T-helper 22 cell (primary cell): ENCODE measurements at regions not wholly inside any gene's neighbourhood (a gene's known extent, or its start where the extent isn't known, plus 50 kb on each side); places are given as distances from the start of the nearest gene placed in this dataset.
"Not testable (repeated sequence)": the region's sequence is repeated elsewhere in the genome, so short reads cannot be mapped to it uniquely, and the experiment has no call there.

Experiments
- DNase-seq: peaks from one replicate; pipeline ENCODE4 v3.0.0-alpha.2; 2020; ENCODE audit warnings: low read depth

DNA sequence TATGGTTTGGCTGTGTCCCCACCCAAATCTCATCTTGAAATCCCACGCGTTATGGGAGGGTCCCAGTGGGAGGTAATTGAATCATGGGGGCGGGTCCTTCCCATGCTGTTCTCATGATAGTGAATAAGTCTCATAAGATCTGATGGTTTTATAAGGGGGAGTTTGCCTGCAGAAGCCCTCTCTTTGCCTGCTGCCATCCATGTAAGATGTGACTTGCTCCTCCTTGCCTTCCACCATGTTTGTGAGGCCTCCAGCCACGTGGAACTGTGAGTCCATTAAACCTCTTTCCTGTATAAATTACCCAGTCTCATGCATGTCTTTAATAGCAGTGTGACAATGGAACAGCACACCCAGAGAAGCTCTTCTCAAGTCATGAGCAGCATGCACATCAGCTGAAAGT, 119.1 kb upstream of the CARD11 start:
- not testable (repeated sequence) for DNase-seq

DNA sequence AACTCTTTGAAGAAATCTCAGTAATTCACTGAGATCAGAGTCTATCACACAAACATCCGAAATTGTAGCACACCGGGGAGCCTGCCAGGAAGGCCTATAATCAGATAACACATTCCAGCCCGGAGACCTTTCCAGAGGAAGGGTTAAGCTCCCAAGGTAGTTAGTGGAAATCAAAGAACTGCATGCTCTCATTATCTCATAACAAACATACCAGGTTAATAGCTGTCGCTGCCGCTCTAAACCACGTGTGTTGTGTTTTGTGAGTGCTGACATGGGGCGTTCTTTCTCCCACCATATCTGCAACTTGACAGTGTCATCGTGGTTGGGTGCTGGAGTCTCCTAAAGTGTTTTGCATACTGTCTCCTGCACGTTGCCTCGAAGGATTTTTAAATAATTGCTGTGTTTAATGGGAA, 120.7 kb upstream of the CARD11 start:
- DNase-seq: no peak

DNA sequence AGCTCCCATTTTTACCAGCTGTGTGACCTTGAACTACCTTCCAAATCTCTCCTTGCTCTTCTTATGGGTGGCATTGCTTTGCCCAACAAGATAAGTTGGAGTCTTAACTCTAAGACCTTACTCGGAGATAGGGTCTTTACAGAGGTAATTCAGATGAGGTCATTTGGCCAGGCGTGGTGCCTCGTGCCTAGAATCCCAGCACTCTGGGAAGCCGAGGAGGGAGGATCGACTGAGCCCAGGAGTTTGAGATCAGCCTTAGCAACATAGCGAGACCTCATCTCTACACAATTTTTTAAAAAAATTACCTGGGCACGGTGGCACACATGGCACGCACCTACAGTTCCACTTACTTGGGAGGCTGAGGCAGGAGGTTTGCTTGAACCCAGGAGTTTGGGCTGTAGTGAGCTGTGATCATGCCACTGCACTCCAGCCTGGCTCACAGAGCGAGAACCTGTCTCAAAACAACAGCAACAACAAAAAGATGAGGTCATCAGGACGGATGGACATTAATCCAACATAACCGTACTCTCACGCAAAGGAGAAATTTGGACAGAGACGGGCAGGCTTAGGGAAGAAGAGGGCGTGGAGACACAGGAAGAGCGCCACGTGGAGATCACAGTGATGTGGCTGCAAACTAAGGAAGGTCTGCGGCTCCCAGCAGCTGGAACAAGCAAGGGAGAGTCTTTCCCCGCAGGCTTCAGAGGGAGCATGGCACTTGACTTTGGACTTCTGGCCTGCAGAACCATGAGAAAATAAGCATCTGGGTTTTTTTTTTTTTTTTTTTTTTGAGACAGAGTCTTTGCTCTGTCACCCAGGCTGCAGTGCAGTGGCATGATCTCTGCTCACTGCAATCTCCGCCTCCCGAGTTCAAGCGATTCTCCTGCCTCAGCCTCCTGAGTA, 122.3 kb upstream of the CARD11 start:
- DNase-seq: no peak

DNA sequence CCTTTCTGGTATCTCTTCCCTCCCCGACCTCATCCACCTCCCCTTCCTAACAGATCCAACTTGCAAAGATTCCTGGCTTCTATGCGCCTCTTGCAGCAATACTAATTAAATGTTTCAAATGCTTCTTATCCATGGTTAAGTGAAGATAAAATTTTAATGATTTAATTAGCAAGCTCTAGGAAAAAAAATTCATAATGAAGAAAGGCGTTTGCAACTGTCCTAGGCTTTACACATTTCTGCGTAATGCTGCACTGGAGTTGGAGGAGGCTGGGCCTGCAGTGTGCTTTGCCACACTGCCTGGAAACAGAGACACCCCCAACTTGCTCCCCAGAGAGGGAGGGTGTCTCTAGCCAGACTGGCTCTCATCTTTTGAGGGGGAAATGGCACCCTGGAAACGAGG, 123.9 kb upstream of the CARD11 start:
- DNase-seq: no peak

GRCh38 chr7:3168370-3168769, 124.7 kb upstream of the CARD11 start:
- DNase-seq: no peak

DNA sequence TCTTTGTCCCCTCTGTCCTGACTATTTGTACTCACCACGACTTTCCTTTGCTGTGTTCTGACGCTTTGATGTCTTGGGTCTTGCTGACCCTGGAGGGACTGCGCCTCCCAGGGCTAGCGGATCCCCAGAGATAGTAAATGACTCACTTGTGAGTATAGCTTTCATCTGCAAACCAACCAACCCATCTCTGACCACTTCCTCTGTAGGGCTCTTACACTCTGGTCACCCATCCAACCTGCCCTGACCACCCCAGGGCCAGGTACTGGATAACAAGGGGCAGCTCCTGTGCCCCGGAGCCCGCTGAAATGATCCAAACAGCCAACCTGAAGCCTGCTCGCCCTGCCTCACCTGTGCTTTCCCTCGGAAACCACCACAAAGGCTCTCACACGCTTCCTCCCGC, 125.2 kb upstream of the CARD11 start:
- no peak for DNase-seq

- DNase-seq: no peak
Measured at GRCh38 chr7:3172768-3173280, 128.2 kb upstream of the SDK1 start.

GRCh38 chr7:3174515-3175284, 126.4 kb upstream of the SDK1 start:
- DNase-seq: no peak

DNA sequence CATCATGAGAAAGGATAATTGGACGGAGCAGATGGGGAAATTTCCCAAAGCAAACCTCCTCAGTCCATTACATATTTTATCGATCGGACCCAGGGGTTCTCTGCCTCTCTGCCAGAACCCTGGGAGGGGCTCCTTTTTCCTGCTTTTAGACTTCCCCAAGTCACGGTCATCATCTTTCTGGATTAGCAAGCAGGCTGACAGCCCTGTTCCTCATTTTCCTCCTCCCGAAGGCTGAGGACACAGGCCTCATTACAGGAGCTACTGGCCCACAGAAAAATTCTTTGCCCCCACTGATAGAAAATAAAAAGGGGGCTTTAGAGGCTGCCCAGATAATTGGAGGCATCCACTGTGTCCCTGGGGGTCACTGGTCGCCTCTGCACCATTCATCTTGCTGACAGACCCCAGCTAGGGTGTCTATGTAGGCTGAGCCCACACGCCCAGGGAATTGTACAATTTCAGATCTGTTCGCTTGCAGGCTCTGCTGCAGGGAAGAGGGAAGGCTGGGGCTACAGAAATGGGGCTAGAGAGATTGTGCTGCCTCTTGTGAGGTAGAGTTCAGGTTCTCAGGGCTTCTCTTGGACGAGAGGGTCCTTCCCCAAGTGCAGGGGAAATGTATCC, 125.7 kb upstream of the SDK1 start:
- no peak for DNase-seq

GRCh38 chr7:3176112-3177000, 124.7 kb upstream of the SDK1 start:
- DNase-seq: no peak

- no peak for DNase-seq
Measured at GRCh38 chr7:3177271-3177670, 123.8 kb upstream of the SDK1 start.

DNA sequence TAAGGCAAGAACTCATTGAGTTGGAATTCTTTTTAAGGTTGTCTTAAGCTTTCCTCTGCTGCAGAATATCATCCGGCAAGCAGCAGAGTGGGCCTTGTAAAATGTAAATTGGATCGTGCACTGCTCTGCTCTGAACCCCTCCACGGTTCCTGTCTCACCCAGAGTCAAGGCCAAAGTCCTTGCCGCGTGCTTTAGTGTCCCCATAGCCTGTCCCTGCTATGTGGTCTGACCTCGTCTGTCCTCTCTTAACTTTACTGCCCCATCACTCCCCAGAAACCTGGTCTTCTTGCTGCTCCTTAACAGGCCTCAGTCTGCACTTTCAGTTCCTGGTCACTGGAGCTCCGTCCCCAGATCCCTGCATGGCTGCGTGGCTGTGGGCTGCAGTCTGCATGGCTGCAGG, 121.6 kb upstream of the SDK1 start:
- no peak for DNase-seq

DNA sequence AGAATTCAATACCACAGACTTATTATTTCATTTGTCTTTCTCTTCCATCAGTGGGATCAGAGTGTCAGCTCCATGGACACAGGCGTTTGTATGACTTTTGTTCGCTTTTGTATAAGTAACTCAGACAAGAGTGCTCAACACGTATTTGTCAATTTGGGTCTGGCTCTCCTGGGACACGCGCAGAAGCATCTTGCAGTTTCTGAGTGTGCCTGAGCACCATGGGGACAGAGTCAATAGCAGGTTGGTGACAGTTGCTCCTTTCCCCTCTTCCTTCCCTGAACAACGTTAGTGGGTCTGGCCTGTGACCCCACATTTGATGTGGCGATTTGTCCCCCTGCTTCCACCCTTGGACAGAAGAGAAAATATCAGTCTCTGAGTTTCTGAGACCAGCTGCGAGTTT, 120.4 kb upstream of the SDK1 start:
- DNase-seq: no peak

- DNase-seq: not testable (repeated sequence)
Measured at GRCh38 chr7:3182055-3182454, 119.0 kb upstream of the SDK1 start.

- no peak for DNase-seq
Measured at GRCh38 chr7:3187444-3188040, 113.5 kb upstream of the SDK1 start.

DNA sequence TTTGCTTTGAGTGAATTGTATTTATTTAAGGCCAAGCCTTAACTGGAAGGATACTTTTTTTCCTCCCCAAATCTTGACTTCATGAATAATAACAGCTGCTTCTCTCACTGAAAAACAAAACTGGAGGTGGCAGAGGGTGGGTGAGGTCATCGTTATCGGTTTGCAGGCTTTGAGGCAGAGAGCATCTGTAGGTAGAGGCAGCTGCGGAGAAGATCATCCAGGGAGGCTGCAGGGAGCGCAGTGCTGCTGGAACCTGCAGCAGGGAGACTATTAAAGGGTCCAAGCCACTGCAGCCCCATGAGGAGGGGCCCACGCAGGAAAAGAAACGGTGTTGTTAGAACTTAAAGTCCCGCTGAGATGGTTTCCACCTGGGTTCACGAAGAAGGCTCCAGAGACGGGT, 112.1 kb upstream of the SDK1 start:
- DNase-seq: no peak

GRCh38 chr7:3191548-3191947, 109.5 kb upstream of the SDK1 start:
- DNase-seq: no peak

GRCh38 chr7:3192669-3193068, 108.4 kb upstream of the SDK1 start:
- no peak for DNase-seq

DNA sequence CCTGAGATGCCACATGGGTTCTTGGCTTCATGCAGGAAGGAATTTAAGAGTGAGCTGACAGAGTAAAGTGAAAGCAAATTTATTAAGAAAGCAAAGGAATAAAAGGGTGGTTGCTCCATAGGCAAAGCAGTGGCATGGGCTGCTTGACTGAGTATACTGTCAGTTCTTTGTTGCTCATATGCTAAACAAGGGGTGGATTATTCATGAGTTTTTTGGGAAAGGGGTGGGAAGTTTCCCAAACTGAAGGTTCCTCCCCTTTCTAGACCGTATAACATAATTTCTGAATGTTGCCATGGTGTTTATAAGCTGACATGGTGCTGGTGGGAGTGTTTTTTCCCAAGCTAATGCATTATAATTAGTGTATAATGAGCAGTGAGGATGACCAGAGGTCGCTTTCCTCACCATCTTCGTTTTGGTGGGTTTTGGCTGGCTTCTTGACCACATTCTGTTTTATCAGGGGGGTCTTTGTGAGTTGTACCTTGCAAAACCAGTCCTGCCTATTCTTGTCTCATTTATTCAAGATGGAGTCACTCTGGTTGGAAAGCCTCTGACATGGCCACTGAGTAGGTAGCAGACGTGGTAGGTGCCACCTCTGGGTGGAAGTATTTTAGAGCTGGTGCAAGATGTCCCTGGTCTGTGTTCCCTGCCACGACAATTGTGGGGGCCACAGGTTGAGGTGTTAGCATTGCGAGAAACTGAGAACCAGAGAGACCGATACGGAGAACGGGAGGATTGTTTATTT, 107.5 kb upstream of the SDK1 start:
- no peak for DNase-seq

DNA sequence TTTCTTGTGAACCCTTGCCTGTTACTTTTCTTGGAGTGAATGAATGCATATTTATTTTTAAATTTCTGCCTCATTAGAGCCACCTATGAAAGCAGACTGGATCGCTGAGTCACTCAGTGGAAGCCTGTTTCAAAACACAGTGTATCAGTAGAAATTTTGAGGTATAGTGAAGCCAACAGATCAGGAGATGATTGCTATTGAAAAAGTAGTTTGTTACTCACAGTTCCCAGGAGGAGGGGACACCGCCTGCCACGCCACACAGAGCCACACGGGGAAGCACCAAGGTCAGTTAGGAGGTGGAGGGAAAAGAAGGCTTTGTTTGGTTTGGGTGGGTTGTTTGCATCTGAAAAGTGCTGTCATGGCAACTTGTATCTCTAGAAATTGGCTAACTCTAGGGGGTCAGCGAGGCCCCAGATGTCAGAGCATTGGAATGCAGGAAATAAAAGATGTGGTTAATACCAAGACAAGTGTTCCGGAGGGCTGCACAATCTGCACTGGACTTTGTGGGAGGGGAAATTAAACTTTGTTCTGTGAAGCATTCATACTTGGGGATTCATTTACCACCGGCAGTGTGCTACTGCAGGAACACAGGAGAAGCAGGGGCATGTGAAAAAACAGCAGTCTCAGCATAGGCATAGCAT, 106.4 kb upstream of the SDK1 start:
- no peak for DNase-seq
